Panc1 (cell line): ENCODE measurements at regions not wholly inside any gene's neighbourhood (a gene's known extent, or its start where the extent isn't known, plus 50 kb on each side); places are given as distances from the start of the nearest gene placed in this dataset.

Experiments
- ATAC-seq: fragments of 200-7000 bp; cut with Tn5 transposase; 2 replicates; pipeline ENCODE4 v1.9.1; 2020; ENCODE audit warnings: mild to moderate bottlenecking, moderate library complexity
- BruUV-seq: library from RNA; stranded (reverse); fragments of 400-500 nt; replicated peaks from 2 replicates; lab custom pipeline; 2021; lab: Mats Ljungman, UMichigan
- CTCF ChIA-PET: fragments of 300-600 bp; sonication (Branson Sonifier 250); formaldehyde crosslinking; loops from one replicate; lab custom pipeline; 2022; ENCODE audit warnings: antibody characterized with exemption; lab: Charles Lee
- POLR2A ChIA-PET: fragments of 300-600 bp; sonication (Branson Sonifier 250); formaldehyde crosslinking; loops from one replicate; lab custom pipeline; 2022; ENCODE audit warnings: antibody characterized with exemption; lab: Charles Lee
- DNase-seq: peaks from one replicate; pipeline ENCODE4 v3.0.0-alpha.2; 2010; ENCODE audit warnings: low read depth, low spot score
- H3K27ac ChIP-seq: 2 replicates; pipeline ENCODE4 v1.5.1; 2011; ENCODE audit warnings: mild to moderate bottlenecking, low read length, inconsistent platforms
- H3K27me3 ChIP-seq: fragments of 200-500 bp; sonication (Bioruptor generic); 2 replicates; pipeline ENCODE4 v1.6.0; 2014; ENCODE audit warnings: low read length, inconsistent platforms; ENCODE audit not compliant: control insufficient read depth, insufficient read depth
- H3K36me3 ChIP-seq: fragments of 200-500 bp; sonication (Bioruptor generic); 2 replicates; pipeline ENCODE4 v1.5.1; 2014; ENCODE audit warnings: inconsistent platforms, mild to moderate bottlenecking, low read length, moderate library complexity; ENCODE audit not compliant: control insufficient read depth, insufficient read depth
- H3K4me1 ChIP-seq: 2 replicates; pipeline ENCODE4 v1.5.1; 2011; ENCODE audit warnings: inconsistent platforms, mild to moderate bottlenecking, low read length, moderate library complexity; ENCODE audit not compliant: control insufficient read depth, insufficient read depth
- H3K4me3 ChIP-seq, 2 experiments: 2 replicates each; pipeline ENCODE4 v1.5.1; 2011 to 2012; ENCODE audit warnings: low read depth in 2 of 2, low read length in 2 of 2, mild to moderate bottlenecking in 2 of 2, inconsistent platforms in 1 of 2, moderate library complexity in 1 of 2
- H3K9me3 ChIP-seq: fragments of 200-500 bp; sonication (Bioruptor generic); 2 replicates; pipeline ENCODE4 v1.5.1; 2014; ENCODE audit warnings: low read depth, mild to moderate bottlenecking, inconsistent platforms, low read length, moderate library complexity; ENCODE audit not compliant: control insufficient read depth, insufficient read depth
- POLR2AphosphoS5 ChIP-seq: IDR thresholded peaks from 2 replicates; pipeline ENCODE4 v1.6.1; 2012; ENCODE audit warnings: mild to moderate bottlenecking, low read depth, low read length, moderate library complexity
- SIN3A ChIP-seq: IDR thresholded peaks from 2 replicates; pipeline ENCODE4 v1.6.1; 2012; ENCODE audit warnings: low read depth, mild to moderate bottlenecking, low read length, moderate library complexity, borderline replicate concordance; ENCODE audit not compliant: insufficient read depth
- TCF7L2 ChIP-seq: IDR thresholded peaks from 2 replicates; pipeline ENCODE4 v1.6.1; 2011; ENCODE audit warnings: mild to moderate bottlenecking, low read depth, low read length, inconsistent platforms
- in situ Hi-C: cut with HindIII; loops from 2 replicates; pipeline ENCODE4 v1.10.0; 2016; ENCODE audit warnings: low sequenced_read_pairs, low pct_unique_long_range_greater_than_20kb
- intact Hi-C: fragments of 100-400 bp; cut with micrococcal nuclease; formaldehyde crosslinking; loops from one replicate; pipeline ENCODE4 v1.10.0; 2022; ENCODE audit not compliant: unreplicated experiment
- TF ChIP-seq, protein P1 (sequence below): fragments of 450-650 bp; IDR thresholded peaks from 2 replicates; pipeline ENCODE4 v1.5.1; 2017; ENCODE audit warnings: mild to moderate bottlenecking
- TF ChIP-seq, protein P2 (sequence below), 2 experiments: IDR thresholded peaks; 2 replicates each; pipeline ENCODE4 v1.6.1; 2011 to 2012; ENCODE audit warnings: low read depth in 2 of 2, control low read depth in 1 of 2, low read length in 1 of 2, mild to moderate bottlenecking in 1 of 2, moderate library complexity in 1 of 2; ENCODE audit not compliant: insufficient read depth in 1 of 2

GRCh38 chrX:39611468-39611867, 486.3 kb downstream of the BCOR start:
- in situ Hi-C loops (no loop called here), intact Hi-C loops (no loop called here)
- Histone ChIP-seq H3K9me3 (no peaks in the 10 kb centered on the region), H3K4me3 (no peak overlapping the region), H3K36me3 (no peaks in the 10 kb centered on the region), H3K4me1 (no peaks in the 10 kb centered on the region), H3K27ac (no peak overlapping the region), H3K27me3 (no peaks in the 10 kb centered on the region)
- BruUV-seq = no TSS peak
- ChIA-PET CTCF (no interaction called here), POLR2A (no interaction called here)
- ATAC-seq (no peak), DNase-seq (no peak)
- TF ChIP-seq TCF7L2 = no peak
- TF ChIP-seq, protein P1, sequence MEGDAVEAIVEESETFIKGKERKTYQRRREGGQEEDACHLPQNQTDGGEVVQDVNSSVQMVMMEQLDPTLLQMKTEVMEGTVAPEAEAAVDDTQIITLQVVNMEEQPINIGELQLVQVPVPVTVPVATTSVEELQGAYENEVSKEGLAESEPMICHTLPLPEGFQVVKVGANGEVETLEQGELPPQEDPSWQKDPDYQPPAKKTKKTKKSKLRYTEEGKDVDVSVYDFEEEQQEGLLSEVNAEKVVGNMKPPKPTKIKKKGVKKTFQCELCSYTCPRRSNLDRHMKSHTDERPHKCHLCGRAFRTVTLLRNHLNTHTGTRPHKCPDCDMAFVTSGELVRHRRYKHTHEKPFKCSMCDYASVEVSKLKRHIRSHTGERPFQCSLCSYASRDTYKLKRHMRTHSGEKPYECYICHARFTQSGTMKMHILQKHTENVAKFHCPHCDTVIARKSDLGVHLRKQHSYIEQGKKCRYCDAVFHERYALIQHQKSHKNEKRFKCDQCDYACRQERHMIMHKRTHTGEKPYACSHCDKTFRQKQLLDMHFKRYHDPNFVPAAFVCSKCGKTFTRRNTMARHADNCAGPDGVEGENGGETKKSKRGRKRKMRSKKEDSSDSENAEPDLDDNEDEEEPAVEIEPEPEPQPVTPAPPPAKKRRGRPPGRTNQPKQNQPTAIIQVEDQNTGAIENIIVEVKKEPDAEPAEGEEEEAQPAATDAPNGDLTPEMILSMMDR = no peak
- TF ChIP-seq, protein P2, sequence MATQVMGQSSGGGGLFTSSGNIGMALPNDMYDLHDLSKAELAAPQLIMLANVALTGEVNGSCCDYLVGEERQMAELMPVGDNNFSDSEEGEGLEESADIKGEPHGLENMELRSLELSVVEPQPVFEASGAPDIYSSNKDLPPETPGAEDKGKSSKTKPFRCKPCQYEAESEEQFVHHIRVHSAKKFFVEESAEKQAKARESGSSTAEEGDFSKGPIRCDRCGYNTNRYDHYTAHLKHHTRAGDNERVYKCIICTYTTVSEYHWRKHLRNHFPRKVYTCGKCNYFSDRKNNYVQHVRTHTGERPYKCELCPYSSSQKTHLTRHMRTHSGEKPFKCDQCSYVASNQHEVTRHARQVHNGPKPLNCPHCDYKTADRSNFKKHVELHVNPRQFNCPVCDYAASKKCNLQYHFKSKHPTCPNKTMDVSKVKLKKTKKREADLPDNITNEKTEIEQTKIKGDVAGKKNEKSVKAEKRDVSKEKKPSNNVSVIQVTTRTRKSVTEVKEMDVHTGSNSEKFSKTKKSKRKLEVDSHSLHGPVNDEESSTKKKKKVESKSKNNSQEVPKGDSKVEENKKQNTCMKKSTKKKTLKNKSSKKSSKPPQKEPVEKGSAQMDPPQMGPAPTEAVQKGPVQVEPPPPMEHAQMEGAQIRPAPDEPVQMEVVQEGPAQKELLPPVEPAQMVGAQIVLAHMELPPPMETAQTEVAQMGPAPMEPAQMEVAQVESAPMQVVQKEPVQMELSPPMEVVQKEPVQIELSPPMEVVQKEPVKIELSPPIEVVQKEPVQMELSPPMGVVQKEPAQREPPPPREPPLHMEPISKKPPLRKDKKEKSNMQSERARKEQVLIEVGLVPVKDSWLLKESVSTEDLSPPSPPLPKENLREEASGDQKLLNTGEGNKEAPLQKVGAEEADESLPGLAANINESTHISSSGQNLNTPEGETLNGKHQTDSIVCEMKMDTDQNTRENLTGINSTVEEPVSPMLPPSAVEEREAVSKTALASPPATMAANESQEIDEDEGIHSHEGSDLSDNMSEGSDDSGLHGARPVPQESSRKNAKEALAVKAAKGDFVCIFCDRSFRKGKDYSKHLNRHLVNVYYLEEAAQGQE (IDR thresholded peaks at IDR 0.05; ENCODE audit: insufficient read depth in 1 of 2, low read depth in 2 of 2, low read length in 1 of 2) = no peak
- TF ChIP-seq POLR2AphosphoS5 = no peak
- no peak for TF ChIP-seq SIN3A

DNA sequence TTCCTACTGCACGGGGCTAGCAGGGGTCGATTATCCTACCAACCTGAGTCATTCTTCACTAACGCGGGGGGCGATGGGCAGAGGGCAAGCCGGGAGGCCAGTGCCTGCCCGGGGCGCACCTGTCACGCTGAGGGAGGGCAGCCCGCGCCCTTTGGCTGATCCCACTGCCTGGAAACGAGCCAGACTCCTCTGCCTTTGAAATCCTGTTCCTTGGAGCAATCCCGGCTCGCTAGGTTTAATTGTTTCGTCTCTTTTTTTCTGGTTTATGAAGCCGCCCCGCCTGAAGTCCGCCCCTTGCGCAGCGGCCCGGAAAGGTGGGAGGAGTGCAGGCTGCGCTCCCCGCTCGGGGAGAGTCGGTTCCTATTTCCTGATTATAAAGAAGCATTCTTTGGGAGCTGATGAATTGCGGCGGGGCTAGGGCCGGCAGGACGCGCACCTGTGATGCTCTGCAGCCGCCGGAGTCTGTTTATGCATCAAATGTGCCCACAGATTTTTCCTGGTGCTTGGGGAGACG, 484.2 kb downstream of the BCOR start:
- H3K4me1 ChIP-seq = no peaks in the 10 kb centered on the region
- H3K27me3 ChIP-seq = no peaks in the 10 kb centered on the region
- H3K36me3 ChIP-seq = no peaks in the 10 kb centered on the region
- no peak for ATAC-seq
- ChIA-PET POLR2A (no interaction called here), CTCF (no interaction called here)
- intact Hi-C loops = no loop called here
- BruUV-seq = no TSS peak
- in situ Hi-C loops = no loop called here
- no peak for DNase-seq
- H3K9me3 ChIP-seq = no peaks in the 10 kb centered on the region
- H3K4me3 ChIP-seq = no peak overlapping the region
- TF ChIP-seq, protein P1 = no peak
- TF ChIP-seq POLR2AphosphoS5 = no peak
- TF ChIP-seq, protein P2 (IDR thresholded peaks at IDR 0.05; ENCODE audit: insufficient read depth in 1 of 2, low read depth in 2 of 2, low read length in 1 of 2) = no peak
- TF ChIP-seq SIN3A = no peak
- TF ChIP-seq TCF7L2 = no peak
- H3K27ac ChIP-seq = no peak overlapping the region
